ENCODE measurements at regions not wholly inside any gene's neighbourhood (a gene's known extent, or its start where the extent isn't known, plus 50 kb on each side); places are given as distances from the start of the nearest gene placed in this dataset.

DNA sequence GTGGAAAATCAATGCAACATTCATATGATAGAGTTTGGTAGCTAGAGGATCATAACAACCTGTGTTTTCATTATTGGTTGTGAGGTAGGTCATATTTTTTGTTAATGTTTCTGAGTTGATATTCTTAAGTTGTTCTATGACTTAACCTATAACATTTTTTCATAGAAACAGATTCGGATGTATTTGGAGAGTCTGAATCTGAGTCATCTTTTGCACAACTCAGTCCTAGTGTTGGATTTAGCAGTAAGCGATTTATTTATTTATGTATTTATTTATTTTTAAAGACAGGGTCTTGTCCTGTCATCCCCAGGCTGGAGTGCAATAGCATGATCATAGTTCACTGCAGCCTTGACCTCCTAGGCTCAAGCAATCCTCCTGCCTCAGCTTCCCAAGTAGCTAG lies 292.8 kb upstream of the ZNF717 start:
- no peak for DNase-seq

DNA sequence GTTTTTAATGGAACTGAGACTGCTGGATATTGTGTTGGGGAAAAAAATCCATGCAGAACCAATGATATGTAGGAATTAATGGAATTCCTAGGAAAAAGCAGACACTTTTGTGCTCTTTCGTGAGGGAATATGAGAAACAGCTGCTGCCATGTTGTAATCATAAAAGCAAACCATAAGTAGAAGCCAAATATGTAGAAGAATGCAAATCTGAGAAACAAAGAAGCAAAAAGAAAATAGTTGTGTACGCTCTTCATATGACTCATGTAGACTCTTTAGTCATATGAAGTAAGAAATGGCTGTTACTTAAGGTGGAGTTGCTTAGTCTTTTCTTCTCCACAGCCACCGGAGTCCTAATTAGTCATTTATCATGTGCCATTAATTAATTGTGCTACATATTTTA lies 298.6 kb upstream of the ZNF717 start:
- DNase-seq = no peak

- no peak for DNase-seq
These were observed 310.7 kb upstream of the ZNF717 start for GRCh38 chr3:76096036-76096435.

DNA sequence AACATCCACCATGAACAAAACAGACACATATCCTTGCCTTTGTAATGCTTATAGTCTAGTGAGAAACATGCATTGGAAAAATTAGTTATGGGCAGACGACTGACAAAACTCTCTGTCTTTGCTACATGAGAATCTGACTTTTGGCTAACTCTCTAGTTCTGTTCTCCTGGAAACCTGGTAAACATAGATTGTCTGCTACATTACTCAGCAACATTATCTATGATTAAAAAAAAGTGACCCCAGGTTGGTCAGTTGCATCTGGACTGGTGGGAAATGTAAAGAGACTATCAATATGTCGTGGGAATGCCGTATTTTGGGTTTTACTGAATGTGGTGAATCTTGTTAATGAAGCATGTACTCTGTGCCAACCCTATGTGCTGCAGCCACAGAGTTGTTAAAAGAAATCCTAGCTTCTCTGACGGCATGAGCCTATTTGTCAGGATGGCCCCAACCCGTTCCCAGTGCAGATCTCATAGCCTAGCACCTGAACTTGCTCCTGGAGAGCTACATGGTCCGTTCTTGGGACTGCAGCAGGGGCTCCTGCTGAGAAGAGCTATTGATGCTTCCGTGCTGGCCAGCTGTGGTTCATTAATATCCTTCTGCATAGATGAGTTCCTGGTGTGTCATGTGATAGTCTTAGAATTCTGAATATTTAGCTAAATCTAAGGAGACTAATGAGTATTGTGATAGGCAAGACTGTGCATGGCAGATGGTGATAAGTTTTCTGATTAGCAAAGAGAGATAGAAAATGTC lies 311.7 kb upstream of the ZNF717 start:
- DNase-seq = no peak

GRCh38 chr3:76097589-76097969 lies 312.2 kb upstream of the ZNF717 start:
- DNase-seq = no peak

- DNase-seq = no peak
These were observed 314.6 kb upstream of the ZNF717 start for GRCh38 chr3:76099956-76100355.

GRCh38 chr3:76107935-76108570 lies 322.7 kb upstream of the ZNF717 start:
- DNase-seq = no peak

DNA sequence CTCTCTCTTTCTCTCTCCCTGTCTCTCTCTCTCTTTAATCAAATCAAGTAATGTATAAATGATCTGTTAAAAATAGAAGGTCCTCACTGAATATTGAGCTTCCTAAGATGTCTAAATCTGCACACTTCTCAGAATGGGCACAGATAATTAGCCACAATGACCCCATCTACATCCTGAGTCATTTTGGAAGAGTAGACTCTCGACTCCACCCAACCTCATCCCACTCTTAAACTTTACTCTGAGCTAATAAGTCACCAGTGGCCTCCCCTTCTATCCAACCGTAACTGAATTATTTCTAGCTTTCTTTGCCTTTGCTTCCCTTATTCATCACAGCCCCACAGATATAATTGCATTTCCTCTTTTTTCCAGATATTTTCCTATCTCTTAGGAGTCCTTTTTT lies 326.5 kb upstream of the ZNF717 start:
- DNase-seq = no peak

GRCh38 chr3:76122007-76122406 lies 336.7 kb upstream of the ZNF717 start:
- peak; percentile 33 for DNase-seq

- no peak for DNase-seq
These were observed 344.1 kb upstream of the ZNF717 start for GRCh38 chr3:76129441-76129840.

GRCh38 chr3:76131396-76132153 lies 346.2 kb upstream of the ZNF717 start:
- DNase-seq = no peak

DNA sequence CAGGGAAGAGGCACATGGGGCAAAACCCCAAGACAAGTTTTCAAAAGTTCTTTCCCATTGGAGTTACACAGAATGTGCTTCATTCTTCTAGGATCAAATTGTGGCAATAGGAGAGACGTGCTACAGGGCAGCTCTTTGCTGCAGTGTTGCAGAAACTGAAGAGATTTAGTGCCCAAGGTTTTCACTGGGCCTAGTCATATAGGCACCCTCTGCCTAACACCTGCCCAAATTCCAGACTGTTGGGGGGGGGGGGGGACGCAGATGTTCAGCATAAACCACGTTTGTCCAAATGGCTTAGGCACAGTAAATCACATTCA lies 346.8 kb upstream of the ZNF717 start:
- no peak for DNase-seq

GRCh38 chr3:76134166-76134565 lies 348.8 kb upstream of the ZNF717 start:
- no peak for DNase-seq

- DNase-seq = no peak
These were observed 353.6 kb upstream of the ZNF717 start for GRCh38 chr3:76138921-76139320.

DNA sequence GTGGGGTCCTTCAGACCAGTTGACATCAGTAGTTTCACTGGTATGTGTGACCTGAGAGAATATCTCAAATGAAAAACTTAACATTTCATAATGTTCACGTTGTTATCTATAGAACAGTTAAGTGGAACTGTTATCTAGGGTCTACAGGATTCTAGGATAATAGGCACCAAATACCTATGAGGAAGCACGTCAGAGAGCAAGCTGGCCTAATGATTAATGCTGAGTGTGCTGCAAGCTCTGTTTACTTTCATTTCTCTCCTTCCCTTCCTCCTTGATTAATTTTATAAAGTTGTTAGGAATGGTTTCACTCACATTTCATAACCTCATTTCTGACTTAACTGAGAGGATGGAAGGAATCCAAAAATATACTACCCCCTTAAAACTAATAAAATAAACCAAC lies 362.5 kb upstream of the ZNF717 start:
- no peak for DNase-seq

GRCh38 chr3:76152028-76152427 lies 366.7 kb upstream of the ZNF717 start:
- DNase-seq = no peak

DNA sequence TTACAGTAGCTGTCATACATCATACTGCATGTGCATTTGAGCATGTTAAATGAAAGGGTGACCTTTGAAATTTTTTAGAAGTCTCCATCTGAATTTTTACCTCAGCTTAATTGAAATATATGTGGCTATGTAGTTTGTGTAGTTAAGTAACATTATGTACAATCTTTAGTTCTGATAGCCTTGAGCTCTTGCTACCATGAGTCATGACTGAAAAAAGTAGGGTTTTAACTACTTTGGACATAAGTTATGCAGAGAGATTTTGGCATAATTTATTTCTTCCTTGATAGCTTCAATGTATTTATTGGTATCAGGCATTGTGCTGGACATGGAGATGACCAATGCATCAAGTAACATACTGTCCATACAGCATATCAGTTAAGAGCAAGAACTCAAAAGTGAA lies 376.5 kb upstream of the ZNF717 start:
- no peak for DNase-seq

- no peak for DNase-seq
These were observed 386.3 kb upstream of the ZNF717 start for GRCh38 chr3:76171647-76172046.

DNA sequence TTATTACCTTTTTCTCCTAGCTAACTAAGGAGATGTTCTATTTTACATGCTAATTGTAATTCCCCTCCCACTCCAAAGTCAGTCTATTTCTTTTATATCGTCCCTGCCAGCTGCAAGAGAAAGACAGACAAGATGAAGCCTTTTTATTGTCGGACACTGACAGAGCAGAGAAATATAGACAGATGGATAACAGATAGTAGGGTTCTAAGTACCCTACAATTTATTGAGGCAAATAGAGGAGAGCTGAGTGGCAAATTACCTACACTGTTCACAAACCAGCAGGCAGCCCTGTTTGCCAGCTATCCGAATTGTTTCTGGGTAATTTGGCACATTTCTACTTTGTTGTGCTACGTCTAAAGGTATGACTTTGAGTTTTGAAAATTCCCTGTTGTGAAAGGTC lies 392.3 kb upstream of the ZNF717 start:
- DNase-seq = no peak

DNA sequence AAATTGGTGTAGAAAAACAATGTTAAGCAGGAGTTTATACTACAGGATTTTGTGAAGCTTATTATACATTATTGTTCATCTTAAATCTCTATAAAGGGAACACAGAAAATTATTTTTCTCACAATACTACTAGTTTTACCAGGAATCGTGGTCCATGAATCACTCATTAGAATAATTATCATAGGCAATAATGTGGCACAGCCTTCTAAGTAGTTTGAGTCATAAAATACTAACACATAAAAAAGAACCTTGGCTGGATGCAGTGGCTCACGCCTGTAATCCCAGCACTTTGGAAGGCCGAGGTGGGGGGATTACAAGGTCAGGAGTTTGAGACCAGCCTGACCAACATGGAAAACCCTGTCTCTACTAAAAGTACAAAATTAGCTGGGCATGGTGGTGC lies 393.1 kb upstream of the ZNF717 start:
- DNase-seq = no peak

DNA sequence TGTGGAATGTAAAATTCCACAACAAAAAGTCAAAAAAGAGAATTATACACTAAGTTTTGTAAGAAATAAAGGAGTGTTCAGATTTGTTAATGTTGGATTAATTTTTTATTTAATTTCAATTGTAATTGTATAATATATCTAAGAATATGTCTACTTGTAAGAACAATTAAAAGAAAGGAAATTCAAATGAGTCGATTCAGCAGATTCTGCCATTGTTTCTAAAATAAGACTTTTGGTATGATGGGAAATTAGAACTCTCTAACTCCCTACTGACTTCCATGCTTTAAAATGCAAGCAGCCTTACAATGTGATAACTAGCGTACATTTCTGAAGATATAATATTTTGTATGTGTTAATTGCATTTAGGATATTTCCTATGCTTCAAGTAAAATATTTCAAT lies 395.9 kb upstream of the ZNF717 start:
- DNase-seq = no peak

DNA sequence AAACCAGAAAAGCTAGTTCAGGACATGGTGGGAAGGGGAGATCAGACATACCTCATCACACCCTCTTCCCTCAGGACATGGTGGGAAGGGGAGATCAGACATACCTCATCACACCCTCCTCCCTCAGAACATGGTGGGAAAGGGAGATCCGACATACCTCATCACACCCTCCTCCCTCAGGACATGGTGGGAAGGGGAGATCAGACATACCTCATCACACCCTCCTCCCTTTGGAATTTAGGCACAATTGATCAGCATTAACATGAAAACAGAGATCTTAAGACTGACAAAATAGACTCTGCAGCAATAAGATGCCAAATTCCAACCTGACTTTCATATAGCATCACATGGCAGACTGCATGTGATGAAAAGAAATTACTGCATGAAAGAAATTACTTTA lies 412.7 kb upstream of the ZNF717 start:
- DNase-seq = no peak

- DNase-seq = no peak
These were observed 414.0 kb upstream of the ZNF717 start for GRCh38 chr3:76199382-76199781.

DNA sequence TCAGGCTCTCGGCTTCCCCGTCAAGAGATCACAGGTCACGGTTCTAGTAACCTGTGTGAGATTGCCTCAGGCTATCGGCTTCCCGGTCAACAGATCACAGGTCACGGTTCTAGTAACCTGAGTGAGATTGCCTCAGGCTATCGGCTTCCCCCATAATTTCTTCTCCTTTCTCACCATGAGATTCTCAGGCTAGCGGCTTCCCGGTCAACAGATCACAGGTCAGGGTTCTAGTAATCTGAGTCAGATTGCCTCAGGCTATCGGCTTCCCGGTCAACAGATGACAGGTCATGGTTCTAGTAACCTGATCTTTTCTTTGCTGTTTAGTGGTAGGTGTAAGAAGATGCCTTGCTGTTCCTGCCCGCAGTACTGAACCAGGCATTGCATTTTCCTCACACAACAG lies 418.2 kb upstream of the ZNF717 start:
- DNase-seq = no peak

All from DMS153 (cell line).